H1 (cell line): ENCODE measurements at regions not wholly inside any gene's neighbourhood (a gene's known extent, or its start where the extent isn't known, plus 50 kb on each side); places are given as distances from the start of the nearest gene placed in this dataset.

Experiments used
- CTCF ChIA-PET: fragments of 300-600 bp; sonication (Branson Sonifier 250); formaldehyde crosslinking; loops from one replicate; lab custom pipeline; 2021; ENCODE audit not compliant: partially characterized antibody; lab: Charles Lee
- POLR2A ChIA-PET: fragments of 300-600 bp; sonication (Branson Sonifier 250); formaldehyde crosslinking; loops from one replicate; lab custom pipeline; 2021; ENCODE audit warnings: inconsistent platforms; ENCODE audit not compliant: partially characterized antibody; lab: Charles Lee
- DNase-seq, 2 experiments: peaks; one replicate each; pipeline versions ENCODE4 v3.0.0 to v3.0.0-alpha.2; 2010 to 2022; ENCODE audit warnings: low spot score in 2 of 2, low read depth in 1 of 2, mixed read lengths in 1 of 2
- FAIRE-seq: peaks from 2 replicates; lab custom pipeline; 2011; peaks lifted over from hg19 to GRCh38; lab: Jason Lieb, UNC
- H2AFZ ChIP-seq: 2 replicates; pipeline ENCODE4 v1.8.1; 2012; ENCODE audit warnings: low read length, inconsistent platforms
- H2AK5ac ChIP-seq: 2 replicates; pipeline ENCODE4 v1.6.1; 2013; ENCODE audit warnings: low read depth, low read length
- H2BK120ac ChIP-seq: replicated peaks from 2 replicates; pipeline ENCODE3; 2013; ENCODE audit warnings: low read depth, low read length, inconsistent platforms
- H2BK12ac ChIP-seq: 2 replicates; pipeline ENCODE4 v1.6.1; 2013; ENCODE audit warnings: low read depth, low read length
- H2BK15ac ChIP-seq: 2 replicates; pipeline ENCODE4 v1.6.1; 2013; ENCODE audit warnings: low read length
- H2BK20ac ChIP-seq: 2 replicates; pipeline ENCODE4 v1.6.1; 2013; ENCODE audit warnings: low read length
- H2BK5ac ChIP-seq: 2 replicates; pipeline ENCODE4 v1.6.1; 2013; ENCODE audit warnings: low read depth, low read length
- H3K14ac ChIP-seq: 2 replicates; pipeline ENCODE4 v1.6.1; 2013; ENCODE audit warnings: inconsistent platforms; ENCODE audit not compliant: insufficient read length
- H3K18ac ChIP-seq: 2 replicates; pipeline ENCODE4 v1.6.1; 2013; ENCODE audit warnings: low read length; ENCODE audit errors: extremely low read depth
- H3K23ac ChIP-seq: 2 replicates; pipeline ENCODE4 v1.6.1; 2013; ENCODE audit warnings: inconsistent platforms; ENCODE audit not compliant: insufficient read length
- H3K23me2 ChIP-seq: 2 replicates; pipeline ENCODE4 v1.6.1; 2013; ENCODE audit warnings: low read depth, low read length
- H3K27ac ChIP-seq: 2 replicates; pipeline ENCODE4 v1.6.1; 2011; ENCODE audit warnings: low read depth, low read length, inconsistent platforms
- H3K27me3 ChIP-seq, 4 experiments: replicated peaks in 1 of 4; 1 replicate in 1 of 4; 2 replicates in 3 of 4; pipeline versions ENCODE4 v1.6.1 to v1.8.1; 2011 to 2013; ENCODE audit warnings: low read length in 3 of 4, mild to moderate bottlenecking in 3 of 4, inconsistent platforms in 2 of 4, mixed read lengths in 2 of 4, moderate library complexity in 1 of 4; ENCODE audit not compliant: control insufficient read depth in 3 of 4, insufficient read depth in 3 of 4; ENCODE audit errors: extremely low read depth in 1 of 4
- H3K36me3 ChIP-seq, 4 experiments: 2 replicates each; pipeline versions ENCODE4 v1.6.1 to v1.8.1; 2011 to 2013; ENCODE audit warnings: mild to moderate bottlenecking in 4 of 4, low read length in 3 of 4, moderate library complexity in 2 of 4, control low read depth in 1 of 4, inconsistent platforms in 1 of 4; ENCODE audit not compliant: insufficient read depth in 4 of 4, control insufficient read depth in 2 of 4
- H3K4ac ChIP-seq: replicated peaks from 2 replicates; pipeline ENCODE3; 2013; ENCODE audit warnings: low read length, low read depth, mixed read lengths, inconsistent platforms; ENCODE audit not compliant: insufficient read length
- H3K4me1 ChIP-seq, 4 experiments: replicated peaks in 1 of 4; 1 replicate in 1 of 4; 2 replicates in 3 of 4; pipeline versions ENCODE4 v1.6.1 to v1.8.1; 2011 to 2013; ENCODE audit warnings: low read length in 3 of 4, inconsistent platforms in 2 of 4, mixed read lengths in 1 of 4; ENCODE audit not compliant: insufficient read depth in 4 of 4, control insufficient read depth in 3 of 4
- H3K4me2 ChIP-seq, 2 experiments: 2 replicates each; pipeline versions ENCODE4 v1.6.1 to v1.8.1; 2011 to 2013; ENCODE audit warnings: low read depth in 2 of 2, low read length in 2 of 2, control low read depth in 1 of 2, inconsistent platforms in 1 of 2, mild to moderate bottlenecking in 1 of 2; ENCODE audit not compliant: insufficient read depth in 1 of 2
- H3K4me3 ChIP-seq, 4 experiments: fragments of 200-600, 300-600 bp in 1 of 4; sonication (generic), shearing (Covaris generic), sonication (Bioruptor Twin) in 1 of 4; 2 replicates each; pipeline versions ENCODE4 v1.5.1 to v1.8.1; 2011 to 2016; ENCODE audit warnings: low read length in 4 of 4, low read depth in 3 of 4, control low read depth in 2 of 4, inconsistent platforms in 2 of 4, mild to moderate bottlenecking in 2 of 4, mixed read lengths in 1 of 4, moderate library complexity in 1 of 4; ENCODE audit not compliant: insufficient read depth in 2 of 4; ENCODE audit errors: extremely low read depth in 1 of 4
- H3K56ac ChIP-seq: replicated peaks from 2 replicates; pipeline ENCODE3; 2013; ENCODE audit warnings: low read depth, mild to moderate bottlenecking, mixed read lengths, low read length, inconsistent platforms; ENCODE audit not compliant: insufficient read length
- H3K79me1 ChIP-seq: 2 replicates; pipeline ENCODE4 v1.6.1; 2013; ENCODE audit warnings: low read depth, low read length, control low read depth
- H3K79me2 ChIP-seq, 2 experiments: 2 replicates each; pipeline versions ENCODE4 v1.6.1 to v1.8.1; 2012 to 2013; ENCODE audit warnings: low read length in 2 of 2, mild to moderate bottlenecking in 2 of 2, inconsistent platforms in 1 of 2; ENCODE audit not compliant: insufficient read depth in 2 of 2, control insufficient read depth in 1 of 2
- H3K9ac ChIP-seq, 4 experiments: replicated peaks in 1 of 4; 1 replicate in 1 of 4; 2 replicates in 3 of 4; pipeline versions ENCODE4 v1.6.1 to v1.8.1; 2011 to 2013; ENCODE audit warnings: low read depth in 3 of 4, low read length in 3 of 4, control low read depth in 2 of 4, mild to moderate bottlenecking in 2 of 4, moderate library complexity in 2 of 4, inconsistent platforms in 1 of 4; ENCODE audit errors: extremely low read depth in 1 of 4
- H3K9me3 ChIP-seq, 2 experiments: 2 replicates each; pipeline versions ENCODE4 v1.6.1 to v1.8.1; 2012 to 2013; ENCODE audit warnings: mild to moderate bottlenecking in 2 of 2, moderate library complexity in 2 of 2, control low read depth in 1 of 2, inconsistent platforms in 1 of 2, low read depth in 1 of 2, low read length in 1 of 2, mixed read lengths in 1 of 2; ENCODE audit not compliant: insufficient read depth in 2 of 2
- H4K20me1 ChIP-seq, 2 experiments: replicated peaks in 1 of 2; 2 replicates each; pipeline versions ENCODE3 to v1.8.1; 2011 to 2013; ENCODE audit warnings: inconsistent platforms in 2 of 2, low read length in 2 of 2, mild to moderate bottlenecking in 1 of 2; ENCODE audit not compliant: insufficient read depth in 2 of 2, control insufficient read depth in 1 of 2
- H4K5ac ChIP-seq: 2 replicates; pipeline ENCODE4 v1.6.1; 2013; ENCODE audit warnings: low read length, low read depth, mixed read lengths, inconsistent platforms; ENCODE audit not compliant: insufficient read length
- H4K8ac ChIP-seq: 2 replicates; pipeline ENCODE4 v1.8.0; 2013; ENCODE audit warnings: mild to moderate bottlenecking, moderate library complexity, low read length, inconsistent platforms; ENCODE audit not compliant: insufficient read depth; ENCODE audit errors: extremely low read depth
- H4K91ac ChIP-seq: replicated peaks from 2 replicates; pipeline ENCODE3; 2013; ENCODE audit warnings: low read length, mixed read lengths, inconsistent platforms; ENCODE audit not compliant: insufficient read length
- CBX5 ChIP-seq: fragments of 300-800, 300-1000 bp; sonication (generic); IDR thresholded peaks from 2 replicates; pipeline ENCODE4 v1.7.1; 2016; ENCODE audit warnings: antibody characterized with exemption, low read length, low read depth
- E2F6 ChIP-seq: IDR thresholded peaks from 2 replicates; pipeline ENCODE4 v1.6.1; 2012; ENCODE audit warnings: inconsistent platforms
- PHF8 ChIP-seq: fragments of 200-600 bp; sonication (generic); conservative IDR thresholded peaks from 2 replicates; pipeline ENCODE4 v1.7.1; 2012; ENCODE audit warnings: low read depth, mild to moderate bottlenecking, inconsistent platforms, low read length, moderate library complexity
- RBBP5 ChIP-seq: IDR thresholded peaks from 2 replicates; pipeline ENCODE4 v1.7.1; 2012; ENCODE audit warnings: low read depth, mild to moderate bottlenecking, inconsistent platforms, low read length, moderate library complexity, borderline replicate concordance
- SP2 ChIP-seq: IDR thresholded peaks from 2 replicates; pipeline ENCODE4 v1.6.1; 2012; ENCODE audit warnings: mild to moderate bottlenecking, low read length, inconsistent platforms
- WGBS, 2 experiments: shearing (Covaris generic) in 1 of 2; methylation state at CpG; one replicate each; pipeline versions ENCODE4 v1.1.6 to v1.1.7; 2013 to 2015; ENCODE audit warnings: low lambda C conversion rate in 2 of 2, mixed read lengths in 2 of 2, inconsistent platforms in 1 of 2, low coverage in 1 of 2, missing lambda C conversion rate in 1 of 2; ENCODE audit not compliant: insufficient replicate concordance in 2 of 2, insufficient coverage in 1 of 2, insufficient read length in 1 of 2; ENCODE audit errors: extremely low coverage in 1 of 2, missing lambda C conversion rate in 1 of 2; 5-methylcytosine and 5-hydroxymethylcytosine counted together

GRCh38 chr14:34256223-34256622 lies 205.8 kb downstream of the SPTSSA start:
- Histone ChIP-seq H3K9me3 (no peaks in the 10 kb centered on the region), H2BK120ac (no peak overlapping the region)

More at GRCh38 chr14:34256223-34256622, 205.8 kb downstream of the SPTSSA start:
- H3K36me3 ChIP-seq: no peaks in the 10 kb centered on the region
- no peak overlapping the region for H4K5ac ChIP-seq
- TF ChIP-seq E2F6 (no peak), CBX5 (no peak), RBBP5 (no peak), PHF8 (no peak), SP2 (no peak)
- H3K14ac ChIP-seq: no peak overlapping the region
- no peaks in the 10 kb centered on the region for H3K79me1 ChIP-seq
- no peak overlapping the region for H3K4me3 ChIP-seq
- no peak overlapping the region for H3K9ac ChIP-seq
- POLR2A ChIA-PET: no interaction called here
- H3K23me2 ChIP-seq: no peaks in the 10 kb centered on the region
- H3K27me3 ChIP-seq: no peaks in the 10 kb centered on the region
- H3K79me2 ChIP-seq: no peaks in the 10 kb centered on the region
- no peak overlapping the region for H3K27ac ChIP-seq
- 100% methylated on average over 1 of the region's 1 CpG; no CpG with 5 or more reads in 1 of the 2 experiments for whole genome bisulfite sequencing, 2 experiments
- H4K8ac ChIP-seq: no peak overlapping the region
- no peak overlapping the region for H2BK5ac ChIP-seq
- FAIRE-seq: no peak
- CTCF ChIA-PET: interaction anchor here (0.5 to 0.6 kb wide), 2 partner anchors 244 to 1878 kb away, joined by 3 read pairs; no protein-coding TSS in a partner anchor
- H2AFZ ChIP-seq: no peak overlapping the region
- H3K4me2 ChIP-seq: no peak overlapping the region
- no peak overlapping the region for H2AK5ac ChIP-seq
- H3K56ac ChIP-seq: no peak overlapping the region
- DNase-seq: no peak
- no peak overlapping the region for H2BK20ac ChIP-seq
- H4K91ac ChIP-seq: no peak overlapping the region
- H3K4ac ChIP-seq: no peak overlapping the region
- no peak overlapping the region for H3K23ac ChIP-seq
- H4K20me1 ChIP-seq: no peaks in the 10 kb centered on the region
- no peak overlapping the region for H3K18ac ChIP-seq
- H2BK12ac ChIP-seq: no peak overlapping the region
- no peak overlapping the region for H2BK15ac ChIP-seq
- no peaks in the 10 kb centered on the region for H3K4me1 ChIP-seq
